M059J (cell line): ENCODE measurements at regions not wholly inside any gene's neighbourhood (a gene's known extent, or its start where the extent isn't known, plus 50 kb on each side); places are given as distances from the start of the nearest gene placed in this dataset.
"Not testable (repeated sequence)": the region's sequence is repeated elsewhere in the genome, so short reads cannot be mapped to it uniquely, and the experiment has no call there.

Experiments used
- DNase-seq: peaks from one replicate; pipeline ENCODE4 v3.0.0-alpha.2; 2012; ENCODE audit warnings: low read depth

DNA sequence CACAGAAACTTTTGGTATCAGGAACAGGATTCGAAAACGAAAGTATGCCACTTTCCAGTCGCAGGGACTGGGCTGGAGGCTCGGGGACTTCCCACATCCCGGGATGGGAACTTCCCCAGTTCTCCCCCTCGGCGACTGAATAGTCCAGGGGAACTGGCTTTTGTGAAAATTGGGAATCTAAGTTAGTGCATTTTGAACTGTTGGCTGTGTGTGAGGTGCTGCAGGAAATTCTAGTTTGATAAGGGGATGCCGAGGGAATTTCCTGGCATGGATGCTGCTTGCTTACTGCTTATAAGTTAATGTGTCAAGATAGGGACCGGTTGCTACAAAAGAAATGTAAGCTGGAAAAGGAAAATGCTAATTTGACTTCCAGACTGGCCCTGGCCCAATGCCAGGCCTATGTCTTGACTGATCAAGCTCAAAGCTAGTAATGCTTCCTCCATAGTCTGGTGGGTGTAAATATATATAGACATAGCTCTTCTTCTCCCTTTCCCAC lies 73.4 kb upstream of the EIF5 start:
- peak; percentile 70 for DNase-seq

DNA sequence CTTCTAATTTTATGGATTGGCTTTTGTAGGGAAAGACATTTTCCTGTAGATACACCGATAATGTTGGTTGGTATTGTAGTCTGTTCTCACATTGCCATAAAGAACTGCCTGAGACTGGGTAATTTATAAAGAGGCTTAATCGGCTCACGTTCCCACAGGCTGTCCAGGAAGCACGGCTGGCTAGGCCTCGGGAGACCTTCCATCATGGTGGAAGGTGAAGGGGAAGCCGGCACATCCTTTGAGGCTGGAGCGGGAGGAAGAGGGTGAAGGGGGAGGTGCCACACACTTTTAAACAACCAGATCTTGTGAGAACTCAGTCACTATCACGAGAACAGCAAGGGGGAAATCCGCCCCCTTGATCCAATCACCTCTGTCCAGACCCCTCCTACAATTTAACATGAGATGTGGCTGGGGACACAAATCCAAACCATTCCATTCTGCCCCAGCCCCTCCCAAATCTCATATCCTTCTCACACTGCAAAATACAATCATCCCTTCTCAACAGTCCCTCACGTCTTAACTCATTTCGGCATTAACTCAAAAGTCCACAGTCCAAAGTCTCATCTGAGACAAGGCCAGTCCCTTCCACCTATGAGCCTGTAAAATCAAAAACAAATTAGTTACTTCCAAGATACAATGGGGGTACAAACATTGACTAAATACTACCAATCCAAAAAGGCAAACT lies 66.7 kb upstream of the EIF5 start:
- DNase-seq: no peak

DNA sequence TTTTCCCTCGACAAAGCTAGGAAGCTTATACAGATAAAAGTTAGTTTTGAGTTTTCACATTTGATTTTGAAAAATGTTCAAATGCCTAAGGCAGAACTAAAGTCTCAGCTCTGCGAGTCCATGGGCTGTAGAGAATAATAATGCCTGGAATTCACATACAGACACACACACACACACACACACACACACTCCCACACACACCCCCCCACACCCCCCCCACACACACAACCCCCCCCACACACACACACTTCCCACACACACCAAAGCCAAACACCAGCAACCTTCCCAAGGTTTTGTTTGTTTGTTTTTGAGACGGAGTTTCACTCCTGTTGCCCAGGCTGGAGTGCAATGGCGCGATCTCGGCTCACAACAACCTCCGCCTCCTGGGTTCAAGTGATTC lies 62.8 kb upstream of the EIF5 start:
- no peak for DNase-seq

DNA sequence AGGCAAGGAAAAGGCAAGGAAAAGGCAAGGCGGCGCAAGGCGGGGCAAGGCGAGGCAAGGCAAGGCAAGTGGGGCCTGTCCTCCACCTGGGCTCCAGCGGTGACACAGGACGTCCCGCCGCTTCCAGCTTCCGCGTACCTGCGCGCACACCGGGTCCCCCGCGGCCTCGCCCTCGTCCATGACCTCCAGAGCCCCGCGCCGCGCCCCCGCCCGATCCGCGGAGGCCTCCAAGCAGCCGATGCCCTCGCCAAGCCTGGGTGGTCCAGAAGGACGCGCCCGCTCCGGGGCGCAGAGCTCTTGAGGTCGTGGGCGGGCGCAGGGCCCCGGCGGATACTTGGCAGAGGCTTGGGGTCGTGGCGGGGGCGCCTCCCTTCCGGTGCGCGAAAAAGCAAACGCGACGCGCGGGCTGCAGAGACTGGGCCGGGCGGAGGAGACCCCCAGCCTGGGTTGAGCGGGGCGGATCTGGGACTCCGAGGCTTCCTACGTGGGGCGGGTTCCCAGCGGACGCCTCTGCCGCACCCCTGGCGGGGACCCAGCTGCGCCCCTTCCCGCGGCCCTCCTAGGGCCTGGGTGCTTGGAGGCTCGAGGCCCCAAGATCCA lies 60.8 kb upstream of the EIF5 start:
- no peak for DNase-seq

DNA sequence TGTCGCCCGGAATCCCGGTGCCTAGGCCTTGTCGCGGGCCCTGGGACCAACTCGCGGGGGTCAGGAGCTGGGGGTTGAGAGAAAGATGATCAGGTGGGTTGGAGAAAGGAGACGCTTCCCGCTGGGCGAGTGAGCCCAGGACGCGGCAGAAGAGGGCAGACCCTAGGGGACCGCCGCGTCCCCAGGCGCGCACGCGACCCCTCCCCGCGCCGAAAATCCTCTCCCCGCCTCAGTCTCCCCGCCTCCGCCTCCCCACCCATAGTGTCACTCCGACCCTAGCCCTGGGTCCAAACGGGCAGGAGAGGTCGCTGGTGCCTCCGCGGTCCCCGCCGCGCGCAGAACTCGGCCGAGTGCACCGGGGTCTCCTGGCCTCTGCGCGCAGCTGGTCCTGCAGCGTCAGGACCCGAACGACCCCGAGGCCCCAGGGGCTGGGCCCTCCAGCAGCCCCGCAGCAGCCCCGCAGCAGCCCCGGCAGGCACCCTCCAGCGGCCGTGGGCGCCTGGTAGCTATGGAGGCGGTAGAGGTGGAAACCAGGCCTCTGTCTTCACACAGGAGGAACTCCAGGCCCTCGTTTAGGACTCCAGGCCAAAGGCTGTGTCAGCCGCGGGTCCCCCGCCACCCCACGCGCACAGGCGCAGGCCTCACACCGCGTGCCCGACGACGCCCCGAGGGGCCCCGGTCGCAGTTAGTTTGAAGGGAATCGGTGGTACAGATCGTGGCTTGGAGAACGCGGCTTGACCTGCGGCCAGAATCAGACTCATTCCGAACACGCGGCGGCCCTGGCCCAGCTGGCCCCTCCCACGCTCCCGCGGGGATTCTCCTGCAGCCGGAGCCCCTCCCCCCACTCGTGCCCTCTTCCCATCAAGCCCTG lies 60.1 kb upstream of the EIF5 start:
- no peak for DNase-seq

DNA sequence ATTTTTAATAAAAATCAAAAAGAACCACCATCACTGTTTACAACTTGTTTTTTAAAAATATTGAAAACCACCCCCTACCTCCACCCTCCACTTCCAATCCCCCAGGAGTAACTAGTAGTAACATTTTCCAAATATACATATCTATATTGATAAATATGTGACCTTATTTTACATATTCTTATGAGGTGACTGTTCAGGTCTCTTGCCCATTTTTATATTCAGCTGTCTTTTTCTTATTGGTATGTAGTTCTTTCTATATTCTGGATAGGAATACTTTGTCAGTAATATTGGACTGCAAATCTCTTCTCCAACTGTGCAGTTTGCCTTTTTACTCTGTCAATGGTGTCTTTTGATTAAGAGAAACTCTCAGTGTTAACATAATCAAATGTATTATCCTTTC lies 59.0 kb upstream of the EIF5 start:
- no peak for DNase-seq

DNA sequence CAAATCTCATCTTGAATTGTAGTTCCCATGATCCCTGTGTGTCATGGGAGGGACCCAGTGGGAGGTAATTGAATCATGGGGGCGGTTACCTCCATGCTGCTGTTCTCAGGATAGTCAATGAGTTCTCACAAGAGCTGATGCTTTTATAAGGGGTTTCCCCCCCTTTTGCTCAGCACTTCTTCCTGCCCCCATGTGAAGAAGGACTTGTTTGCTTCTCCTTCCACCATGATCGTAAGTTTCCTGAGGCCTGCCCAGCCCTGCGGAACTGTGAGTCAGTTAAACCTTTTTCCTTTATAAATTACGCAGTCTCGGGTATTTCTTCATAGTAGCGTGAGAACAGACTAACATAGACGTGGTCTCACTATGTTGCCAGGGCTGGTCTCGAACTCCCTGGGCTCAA lies 56.1 kb upstream of the EIF5 start:
- DNase-seq: no peak

DNA sequence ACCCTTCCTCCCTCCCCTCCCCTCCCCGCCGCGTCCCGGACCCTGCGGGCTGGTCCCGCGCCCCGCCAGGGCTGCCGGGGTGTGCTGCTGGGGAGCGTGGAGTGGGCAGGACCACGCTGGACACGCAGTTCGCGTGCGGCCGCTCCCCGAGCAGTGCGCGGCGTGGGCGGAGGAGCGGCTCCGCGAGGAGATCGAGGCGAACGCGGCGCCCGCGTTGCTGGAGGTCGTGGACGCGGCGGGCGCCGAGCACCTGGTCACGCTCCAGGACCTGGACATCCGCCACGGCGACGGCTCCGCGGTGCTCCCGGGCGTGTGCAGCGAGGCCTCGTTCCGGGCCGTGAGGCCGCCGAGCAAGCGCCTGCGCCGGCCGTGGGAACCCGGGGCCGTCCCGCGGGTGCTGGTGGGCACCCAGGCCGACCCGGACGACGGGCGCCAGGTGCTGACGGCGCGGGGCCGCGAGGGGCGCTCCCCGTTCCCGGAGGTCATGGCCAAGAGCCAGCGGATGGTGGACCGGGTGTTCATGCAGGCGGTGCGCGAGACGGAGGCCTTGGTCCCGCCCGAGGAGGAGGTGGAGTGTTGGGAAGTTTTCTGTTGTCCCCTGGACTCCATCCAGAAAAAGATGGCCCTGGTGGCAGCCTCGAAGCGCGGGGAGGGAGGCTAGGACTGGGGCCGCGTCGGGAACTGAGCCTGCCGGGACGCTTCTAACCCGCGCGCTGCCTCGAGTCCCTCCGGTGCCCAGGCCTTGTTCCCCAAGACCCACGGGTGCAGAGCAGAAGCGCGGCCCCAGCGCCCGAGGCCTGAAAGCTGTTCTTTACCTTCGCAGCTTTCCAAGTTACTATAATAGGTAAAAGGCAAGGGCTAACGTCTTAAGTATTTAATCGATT lies 54.7 kb upstream of the EIF5 start:
- DNase-seq: no peak

DNA sequence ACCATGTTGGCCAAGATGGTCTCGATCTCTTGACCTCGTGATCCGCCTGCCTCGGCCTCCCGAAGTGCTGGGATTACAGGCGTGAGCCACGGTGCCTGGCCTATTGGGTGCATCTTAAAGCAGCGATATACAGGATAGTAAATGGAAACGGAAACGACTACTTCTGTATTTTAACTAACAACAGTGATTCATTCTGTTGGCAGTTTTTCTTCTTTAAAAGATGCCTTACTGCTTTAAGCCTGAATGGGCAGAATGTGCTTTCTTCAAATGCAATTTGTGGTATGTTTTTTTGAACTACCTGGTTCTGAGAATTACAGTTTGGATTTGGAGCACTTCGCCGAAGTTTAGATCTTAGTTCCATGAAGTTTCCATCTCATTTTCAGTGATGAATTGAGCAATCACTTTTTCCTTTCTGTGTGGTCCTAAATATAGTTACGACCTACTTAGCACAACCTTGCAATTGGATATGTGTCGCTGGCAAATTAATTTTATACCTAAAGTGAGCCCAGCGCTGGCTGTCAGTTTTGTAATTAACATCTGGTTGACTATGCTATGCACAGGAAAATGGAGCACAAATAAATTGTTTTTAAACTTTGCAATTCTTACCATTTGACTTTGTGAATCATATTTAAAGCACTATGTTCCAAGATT lies 53.6 kb upstream of the EIF5 start:
- DNase-seq: no peak

DNA sequence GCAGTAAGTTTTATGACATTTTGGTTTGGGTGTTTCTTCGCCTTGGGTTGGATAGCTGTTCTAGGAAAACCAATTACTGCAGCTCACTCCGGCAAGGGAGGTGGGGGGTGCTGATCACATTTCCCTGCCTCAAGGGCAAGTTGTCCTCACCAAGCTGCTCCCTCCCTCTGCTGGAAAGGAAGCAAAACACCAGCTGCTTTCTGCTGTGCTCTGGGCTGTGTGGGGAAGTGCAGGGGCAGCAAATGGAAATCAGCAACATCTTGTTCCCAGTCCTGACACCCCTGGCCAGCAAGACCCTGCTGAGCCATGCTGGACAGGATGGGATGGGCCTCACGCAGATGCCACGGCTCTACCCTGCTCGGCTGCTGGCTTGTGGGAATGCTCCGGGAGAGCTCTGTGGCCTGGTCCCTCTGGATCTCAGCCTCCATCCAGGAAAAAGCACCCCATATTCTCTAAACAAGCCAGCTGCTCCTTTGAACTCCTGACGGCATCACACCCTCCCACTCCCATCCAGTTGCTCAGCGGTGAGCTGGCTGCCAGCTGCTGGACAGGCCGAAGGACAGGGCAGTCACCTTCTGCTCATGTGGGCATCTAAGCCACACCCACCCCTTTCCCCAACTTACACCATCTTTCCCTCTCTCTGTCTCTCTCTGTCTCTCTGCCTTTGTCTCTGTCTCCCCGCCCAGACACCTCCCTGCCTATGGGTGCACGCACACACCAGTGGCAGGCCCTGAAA lies 52.4 kb upstream of the EIF5 start:
- DNase-seq: peak; percentile 58

DNA sequence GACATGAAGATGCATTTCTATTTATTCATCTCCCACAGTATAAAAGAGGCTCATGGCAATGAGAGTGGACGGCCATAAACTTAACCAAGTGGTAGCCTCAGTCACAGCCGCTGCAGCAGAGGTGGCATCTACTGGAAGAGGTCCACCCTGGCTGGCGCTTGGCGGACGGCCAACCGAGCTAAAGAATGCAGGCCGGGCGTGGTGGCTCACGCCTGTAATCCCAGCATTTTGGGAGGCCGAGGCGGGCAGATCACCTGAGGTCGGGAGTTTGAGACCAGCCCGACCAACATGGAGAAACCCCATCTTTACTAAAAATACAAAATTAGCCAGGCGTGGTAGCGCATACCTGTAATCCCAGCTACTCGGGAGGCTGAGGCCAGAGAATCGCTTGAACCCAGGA lies 51.7 kb upstream of the EIF5 start:
- DNase-seq: not testable (repeated sequence)

DNA sequence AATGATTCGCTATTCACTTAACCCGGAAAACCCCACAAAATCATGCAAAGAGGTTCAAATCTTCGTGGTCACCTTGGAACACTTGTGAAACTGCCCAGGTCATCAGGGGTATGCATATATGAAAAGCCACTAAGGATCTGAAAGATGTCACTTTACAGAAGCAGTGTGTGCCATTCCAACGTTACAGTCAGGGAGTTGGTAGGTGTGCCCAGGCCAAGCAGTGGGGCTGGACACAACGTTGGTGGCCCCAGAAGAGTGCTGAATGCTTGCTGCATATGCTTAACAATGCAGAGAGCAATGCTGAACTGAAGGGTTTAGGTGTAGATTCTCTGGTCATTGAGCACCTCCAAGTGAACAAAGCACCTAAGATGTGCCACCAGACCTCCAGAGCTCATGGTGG lies 51.1 kb upstream of the EIF5 start:
- no peak for DNase-seq

DNA sequence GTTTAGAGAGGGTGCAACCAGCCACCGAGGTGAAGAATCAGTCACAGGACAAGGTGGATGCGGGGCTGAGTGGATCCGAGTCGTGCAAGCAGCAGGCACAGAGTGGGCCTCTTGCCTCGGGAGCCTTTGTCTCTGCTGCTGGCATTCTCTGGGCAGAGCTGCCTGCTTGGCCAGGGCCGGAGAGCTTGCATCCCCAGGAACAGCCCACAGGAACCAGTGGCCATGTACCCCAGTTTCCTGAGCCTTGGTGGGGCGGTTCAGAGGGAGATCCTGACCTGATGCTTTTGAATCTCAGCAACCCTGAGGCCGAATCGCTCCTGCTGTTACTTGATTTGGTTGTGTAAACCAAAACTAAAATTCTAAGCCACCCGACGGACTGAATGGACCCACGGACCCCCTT lies 50.1 kb upstream of the EIF5 start:
- DNase-seq: no peak
